ENCODE measurements at regions not wholly inside any gene's neighbourhood (a gene's known extent, or its start where the extent isn't known, plus 50 kb on each side); places are given as distances from the start of the nearest gene placed in this dataset.

DNA sequence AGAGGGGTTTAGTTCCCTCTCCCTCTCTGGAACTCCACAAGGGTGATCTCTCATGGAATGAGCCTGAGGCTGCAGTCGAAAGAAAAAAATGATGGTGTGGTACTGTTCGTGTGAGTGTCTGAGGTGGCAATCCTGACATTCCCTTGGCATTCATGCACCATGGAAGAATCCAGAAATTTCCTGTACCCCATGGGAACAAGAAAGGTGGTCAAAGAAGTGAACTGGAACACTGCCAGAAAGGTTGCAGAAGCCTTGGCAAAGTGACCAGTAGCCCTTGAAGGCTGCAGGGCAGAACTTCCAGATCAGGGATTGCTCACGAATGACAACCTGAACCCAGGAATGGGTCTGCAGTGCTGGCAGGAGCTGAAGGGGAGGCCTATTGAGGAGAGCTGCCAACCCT lies 394.7 kb downstream of the CD83 start:
- intact Hi-C loops (cut with DNase I): no loop called here
- Histone ChIP-seq H3K4me1 (ENCODE audit: insufficient read depth) (no peaks in the 10 kb centered on the region), H3K36me3 (no peaks in the 10 kb centered on the region), H3K9me3 (no peaks in the 10 kb centered on the region), H3K27me3 (no peaks in the 10 kb centered on the region), H3K4me3 (no peak overlapping the region), H3K27ac (no peak overlapping the region)
- 94 to 96% (median 96%) methylated on average over 3 of the region's 3 CpGs for WGBS, 3 donors
- DNase-seq: no peak
- TF ChIP-seq, protein P1, sequence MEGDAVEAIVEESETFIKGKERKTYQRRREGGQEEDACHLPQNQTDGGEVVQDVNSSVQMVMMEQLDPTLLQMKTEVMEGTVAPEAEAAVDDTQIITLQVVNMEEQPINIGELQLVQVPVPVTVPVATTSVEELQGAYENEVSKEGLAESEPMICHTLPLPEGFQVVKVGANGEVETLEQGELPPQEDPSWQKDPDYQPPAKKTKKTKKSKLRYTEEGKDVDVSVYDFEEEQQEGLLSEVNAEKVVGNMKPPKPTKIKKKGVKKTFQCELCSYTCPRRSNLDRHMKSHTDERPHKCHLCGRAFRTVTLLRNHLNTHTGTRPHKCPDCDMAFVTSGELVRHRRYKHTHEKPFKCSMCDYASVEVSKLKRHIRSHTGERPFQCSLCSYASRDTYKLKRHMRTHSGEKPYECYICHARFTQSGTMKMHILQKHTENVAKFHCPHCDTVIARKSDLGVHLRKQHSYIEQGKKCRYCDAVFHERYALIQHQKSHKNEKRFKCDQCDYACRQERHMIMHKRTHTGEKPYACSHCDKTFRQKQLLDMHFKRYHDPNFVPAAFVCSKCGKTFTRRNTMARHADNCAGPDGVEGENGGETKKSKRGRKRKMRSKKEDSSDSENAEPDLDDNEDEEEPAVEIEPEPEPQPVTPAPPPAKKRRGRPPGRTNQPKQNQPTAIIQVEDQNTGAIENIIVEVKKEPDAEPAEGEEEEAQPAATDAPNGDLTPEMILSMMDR (IDR thresholded peaks at IDR 0.05): no peak
- TF ChIP-seq EP300 (IDR thresholded peaks at IDR 0.05) (no peak), POLR2A (IDR thresholded peaks at IDR 0.05) (no peak)

DNA sequence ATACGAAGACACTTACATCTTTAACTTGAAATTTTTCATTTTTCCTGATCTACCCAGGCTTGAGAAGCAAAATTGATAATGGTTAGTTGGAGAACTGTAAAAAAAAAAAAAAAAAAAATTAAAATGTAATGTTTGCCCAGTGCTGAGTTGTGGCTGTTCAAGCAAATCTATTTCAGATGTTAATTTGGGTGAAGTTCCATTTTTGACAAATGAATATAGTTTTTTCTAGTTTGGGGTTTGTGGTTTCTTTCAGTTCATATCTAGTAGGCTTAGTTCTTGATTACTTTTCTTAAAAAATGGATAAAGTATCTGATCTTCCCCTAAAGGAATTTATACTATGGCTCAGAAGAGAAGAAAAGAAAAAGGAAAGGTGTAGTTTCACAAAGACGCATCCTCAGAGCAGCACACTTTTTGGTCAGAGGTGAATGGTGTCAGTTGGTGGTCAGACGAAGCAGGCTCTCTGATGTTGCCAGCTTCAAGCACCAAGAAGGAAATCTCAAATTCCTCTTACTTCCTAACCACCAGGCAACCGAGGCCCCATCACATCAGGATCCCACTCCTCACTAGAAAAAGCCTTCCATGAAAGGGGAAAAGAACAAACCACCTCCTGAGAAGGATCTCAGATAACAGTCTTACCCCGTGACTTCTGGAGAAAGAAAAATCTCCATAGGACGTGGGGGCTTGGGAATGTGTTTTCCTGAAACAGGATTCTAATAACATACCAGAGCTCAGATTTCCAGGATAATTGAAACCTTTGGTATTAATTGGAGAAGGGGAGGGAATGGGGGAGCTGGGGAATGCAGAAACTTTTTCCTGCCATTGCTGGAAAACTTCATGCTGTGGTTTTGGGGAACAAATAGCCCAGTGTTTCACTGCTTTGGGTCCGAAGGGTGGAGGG lies 396.2 kb downstream of the CD83 start:
- no peak for DNase-seq
- H3K9me3 ChIP-seq: no peaks in the 10 kb centered on the region

DNA sequence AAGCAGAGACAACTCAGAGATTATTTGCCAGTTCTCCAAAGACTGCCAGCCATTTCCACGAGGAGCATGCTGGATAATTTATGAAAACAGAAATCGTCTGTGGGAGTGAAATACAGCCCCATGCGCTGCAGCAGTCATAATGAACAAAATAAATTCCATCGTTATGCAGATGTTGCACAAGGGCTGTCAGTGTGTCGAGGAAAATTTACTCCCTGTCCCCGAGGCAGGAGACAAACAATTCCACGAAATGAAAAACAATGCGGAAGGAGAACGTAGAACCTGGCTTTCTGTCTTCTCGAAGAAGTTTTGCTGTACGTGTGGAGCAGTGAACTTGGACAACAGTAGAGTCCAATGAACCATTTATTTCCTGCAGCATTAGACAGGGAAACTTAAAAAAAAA lies 399.4 kb downstream of the CD83 start:
- 7 to 18% (median 16%) methylated on average over 11 of the region's 11 CpGs for WGBS, 3 donors
- TF ChIP-seq, protein P1 (IDR thresholded peaks at IDR 0.05): no peak
- no peak for TF ChIP-seq EP300 (IDR thresholded peaks at IDR 0.05)
- no peak for TF ChIP-seq POLR2A (IDR thresholded peaks at IDR 0.05)
- H3K27ac ChIP-seq: no peak overlapping the region
- peak in 1 of 5 donors; percentile 25 for DNase-seq
- no peaks in the 10 kb centered on the region for H3K4me1 ChIP-seq (ENCODE audit: insufficient read depth)
- H3K4me3 ChIP-seq: no peak overlapping the region
- no peaks in the 10 kb centered on the region for H3K36me3 ChIP-seq
- H3K9me3 ChIP-seq: no peaks in the 10 kb centered on the region
- H3K27me3 ChIP-seq: no peaks in the 10 kb centered on the region
- intact Hi-C loops (cut with DNase I): no loop called here

More for the DNA sequence above, 396.2 kb downstream of the CD83 start:
- no peak overlapping the region for H3K27ac ChIP-seq
- no peak overlapping the region for H3K4me3 ChIP-seq
- H3K4me1 ChIP-seq (ENCODE audit: insufficient read depth): no peaks in the 10 kb centered on the region
- no peak for TF ChIP-seq EP300 (IDR thresholded peaks at IDR 0.05)
- TF ChIP-seq POLR2A (IDR thresholded peaks at IDR 0.05): no peak
- TF ChIP-seq, protein P1 (IDR thresholded peaks at IDR 0.05): no peak
- H3K36me3 ChIP-seq: no peaks in the 10 kb centered on the region
- WGBS, 3 donors: 83 to 85% (median 85%) methylated on average over 7 of the region's 7 CpGs
- intact Hi-C loops (cut with DNase I): no loop called here
- no peaks in the 10 kb centered on the region for H3K27me3 ChIP-seq

DNA sequence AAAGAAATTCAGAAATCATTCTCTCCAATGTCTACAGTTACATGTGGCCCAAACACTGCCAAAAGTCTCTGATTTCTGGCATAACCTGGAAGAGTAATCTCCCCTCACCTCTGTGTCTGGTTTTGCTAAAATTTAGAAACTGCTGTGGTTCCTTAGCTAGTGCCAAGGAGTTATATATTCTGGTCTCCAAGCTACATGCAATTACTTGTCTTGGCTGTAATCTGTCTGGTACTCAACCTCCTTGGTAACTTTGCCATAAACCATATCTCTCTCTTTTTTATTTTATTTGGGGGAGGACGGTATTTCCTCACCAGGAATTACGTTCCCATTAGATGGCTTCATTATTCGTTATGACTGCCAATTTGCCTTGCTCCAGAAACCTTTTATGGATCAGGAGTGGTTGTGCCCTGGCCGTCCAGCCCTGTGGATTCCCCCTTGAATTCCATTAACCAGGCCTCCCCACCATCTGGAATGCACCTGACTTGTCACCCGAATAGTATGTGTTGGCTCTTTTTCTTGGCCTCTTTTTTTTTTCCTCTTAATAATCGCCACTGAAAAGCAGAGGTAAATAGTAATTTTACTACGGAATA lies 400.0 kb downstream of the CD83 start:
- TF ChIP-seq EP300 (IDR thresholded peaks at IDR 0.05): no peak
- TF ChIP-seq POLR2A (IDR thresholded peaks at IDR 0.05): no peak
- TF ChIP-seq, protein P1 (IDR thresholded peaks at IDR 0.05): no peak
- DNase-seq: no peak
- Histone ChIP-seq H3K9me3 (no peaks in the 10 kb centered on the region), H3K27ac (no peak overlapping the region), H3K4me3 (no peak overlapping the region), H3K27me3 (no peaks in the 10 kb centered on the region), H3K36me3 (no peaks in the 10 kb centered on the region), H3K4me1 (ENCODE audit: insufficient read depth) (no peaks in the 10 kb centered on the region)
- intact Hi-C loops (cut with DNase I): no loop called here
- 51 to 78% (median 67%) methylated on average over 7 of the region's 7 CpGs for WGBS, 3 donors
